ENCODE measurements at regions not wholly inside any gene's neighbourhood (a gene's known extent, or its start where the extent isn't known, plus 50 kb on each side); places are given as distances from the start of the nearest gene placed in this dataset.

DNA sequence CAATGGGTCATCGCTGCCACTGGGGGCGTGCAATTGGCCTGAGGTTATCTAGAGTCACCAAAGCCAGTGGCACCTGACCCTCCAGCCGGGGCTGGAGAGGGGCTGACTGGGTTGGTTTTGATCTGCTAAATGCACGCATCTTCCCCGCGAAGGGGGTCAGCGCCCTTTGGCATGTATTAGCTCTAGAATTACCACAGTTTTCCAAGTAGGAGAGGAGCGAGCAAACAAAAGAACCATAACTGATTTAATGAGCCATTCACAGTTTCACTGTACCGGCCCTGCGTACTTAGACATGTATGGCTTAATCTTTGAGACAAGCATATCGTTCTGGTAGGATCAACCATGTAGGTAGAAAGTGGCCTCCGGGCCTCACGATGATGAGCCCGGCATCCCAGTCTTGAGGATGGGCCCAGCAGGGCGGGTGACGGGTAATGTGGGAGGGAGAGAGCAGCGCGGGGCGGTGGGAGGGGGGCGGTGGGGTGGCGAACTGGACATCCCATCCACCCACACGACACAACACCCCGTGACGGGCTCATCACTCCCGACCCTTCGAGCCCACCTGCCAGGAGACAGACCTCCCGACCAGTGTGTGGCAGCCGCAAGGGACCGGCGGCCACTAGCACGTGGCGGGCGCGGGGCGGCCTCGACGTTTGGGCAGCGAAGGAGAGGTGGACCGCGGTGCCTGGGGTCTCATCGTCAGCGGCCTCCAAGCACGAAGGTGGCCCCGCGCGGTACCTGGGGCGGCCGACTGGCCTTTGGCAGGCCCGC is 1957.5 kb upstream of the DEFB115 start:
- TF ChIP-seq, protein P1, sequence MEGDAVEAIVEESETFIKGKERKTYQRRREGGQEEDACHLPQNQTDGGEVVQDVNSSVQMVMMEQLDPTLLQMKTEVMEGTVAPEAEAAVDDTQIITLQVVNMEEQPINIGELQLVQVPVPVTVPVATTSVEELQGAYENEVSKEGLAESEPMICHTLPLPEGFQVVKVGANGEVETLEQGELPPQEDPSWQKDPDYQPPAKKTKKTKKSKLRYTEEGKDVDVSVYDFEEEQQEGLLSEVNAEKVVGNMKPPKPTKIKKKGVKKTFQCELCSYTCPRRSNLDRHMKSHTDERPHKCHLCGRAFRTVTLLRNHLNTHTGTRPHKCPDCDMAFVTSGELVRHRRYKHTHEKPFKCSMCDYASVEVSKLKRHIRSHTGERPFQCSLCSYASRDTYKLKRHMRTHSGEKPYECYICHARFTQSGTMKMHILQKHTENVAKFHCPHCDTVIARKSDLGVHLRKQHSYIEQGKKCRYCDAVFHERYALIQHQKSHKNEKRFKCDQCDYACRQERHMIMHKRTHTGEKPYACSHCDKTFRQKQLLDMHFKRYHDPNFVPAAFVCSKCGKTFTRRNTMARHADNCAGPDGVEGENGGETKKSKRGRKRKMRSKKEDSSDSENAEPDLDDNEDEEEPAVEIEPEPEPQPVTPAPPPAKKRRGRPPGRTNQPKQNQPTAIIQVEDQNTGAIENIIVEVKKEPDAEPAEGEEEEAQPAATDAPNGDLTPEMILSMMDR (tag by site-specific recombination; IDR thresholded peaks at IDR 0.05), result no peak
- TF ChIP-seq ZFP41 (tag by site-specific recombination; IDR thresholded peaks at IDR 0.05; ENCODE audit: borderline replicate concordance), result no peak
